ENCODE measurements at regions not wholly inside any gene's neighbourhood (a gene's known extent, or its start where the extent isn't known, plus 50 kb on each side); places are given as distances from the start of the nearest gene placed in this dataset.
"Not testable (repeated sequence)": the region's sequence is repeated elsewhere in the genome, so short reads cannot be mapped to it uniquely, and the experiment has no call there.

- DNase-seq = peak; percentile 53
These were observed 90.6 kb downstream of the ANXA2R start for GRCh38 chr5:42949348-42950115.

GRCh38 chr5:42948961-42949347, 91.2 kb downstream of the ANXA2R start:
- no peak for DNase-seq

- DNase-seq = no peak
These were observed 95.1 kb downstream of the ANXA2R start for GRCh38 chr5:42944989-42945388.

GRCh38 chr5:42943931-42944631, 96.0 kb downstream of the ANXA2R start:
- DNase-seq = no peak

GRCh38 chr5:42940853-42941252, 99.3 kb downstream of the ANXA2R start:
- DNase-seq = no peak

GRCh38 chr5:42932011-42932410, 108.1 kb downstream of the ANXA2R start:
- DNase-seq = not testable (repeated sequence)

GRCh38 chr5:42931451-42931850, 108.7 kb downstream of the ANXA2R start:
- DNase-seq = not testable (repeated sequence)

GRCh38 chr5:42930934-42931333, 109.2 kb downstream of the ANXA2R start:
- DNase-seq = no peak

GRCh38 chr5:42929871-42930270, 110.2 kb downstream of the ANXA2R start:
- no peak for DNase-seq

- no peak for DNase-seq
These were observed 112.4 kb downstream of the ANXA2R start for GRCh38 chr5:42927730-42928129.

- no peak for DNase-seq
These were observed 113.0 kb upstream of the SELENOP start for GRCh38 chr5:42924686-42925085.

GRCh38 chr5:42924226-42924625, 112.5 kb upstream of the SELENOP start:
- no peak for DNase-seq

- no peak for DNase-seq
These were observed 112.0 kb upstream of the SELENOP start for GRCh38 chr5:42923710-42924109.

- no peak for DNase-seq
These were observed 107.9 kb upstream of the SELENOP start for GRCh38 chr5:42919600-42919999.

- DNase-seq = no peak
These were observed 103.7 kb upstream of the SELENOP start for GRCh38 chr5:42915306-42915866.

GRCh38 chr5:42912184-42912798, 100.6 kb upstream of the SELENOP start:
- peak; percentile 44 for DNase-seq

- DNase-seq = peak; percentile 82
These were observed 97.1 kb upstream of the SELENOP start for GRCh38 chr5:42908509-42909488.

GRCh38 chr5:42908086-42908485, 96.4 kb upstream of the SELENOP start:
- no peak for DNase-seq

- DNase-seq = no peak
These were observed 94.1 kb upstream of the SELENOP start for GRCh38 chr5:42905827-42906226.

GRCh38 chr5:42900734-42901133, 89.0 kb upstream of the SELENOP start:
- DNase-seq = no peak

GRCh38 chr5:42898760-42899159, 87.1 kb upstream of the SELENOP start:
- DNase-seq = no peak

GRCh38 chr5:42896523-42896922, 84.8 kb upstream of the SELENOP start:
- no peak for DNase-seq
